ENCODE measurements at regions not wholly inside any gene's neighbourhood (a gene's known extent, or its start where the extent isn't known, plus 50 kb on each side); places are given as distances from the start of the nearest gene placed in this dataset.

DNA sequence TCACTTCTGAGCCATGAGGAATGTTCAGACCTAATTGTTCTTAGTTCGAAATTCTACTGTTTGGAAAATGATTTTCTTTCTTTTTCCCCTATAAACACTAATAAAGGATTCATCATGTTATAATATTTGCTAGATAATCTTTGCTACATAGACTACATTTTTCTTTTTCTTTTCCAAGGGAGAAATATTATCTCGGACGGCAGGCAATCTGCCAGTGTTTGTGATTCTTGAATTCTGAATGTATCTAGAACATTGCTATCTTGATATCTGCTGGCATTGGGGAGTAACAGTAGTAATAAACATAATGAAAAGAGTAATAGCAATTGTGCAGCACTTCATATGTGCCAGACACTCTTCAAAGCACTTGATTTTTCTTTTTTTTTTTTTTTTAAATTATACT, 107.7 kb upstream of the ZNF32 start:
- TF ChIP-seq CTCF (optimal IDR thresholded peaks at IDR 0.05 in 1 of 3, IDR thresholded peaks at IDR 0.05 in 1 of 3, conservative IDR thresholded peaks at IDR 0.05 in 1 of 3; ENCODE audit: extremely low read depth in 1 of 3, insufficient read depth in 2 of 3, low read length in 3 of 3) = no peak
- no peak for TF ChIP-seq EZH2 (IDR thresholded peaks at IDR 0.05; ENCODE audit: low read length)
